ENCODE measurements at regions not wholly inside any gene's neighbourhood (a gene's known extent, or its start where the extent isn't known, plus 50 kb on each side); places are given as distances from the start of the nearest gene placed in this dataset.

GRCh38 chr12:115424003-115424402 is 740.0 kb upstream of the TBX3 start:
- Histone ChIP-seq H3K79me2 (ENCODE audit: insufficient read depth) (no peaks in the 10 kb centered on the region), H3K9ac (no peak overlapping the region), H3K27me3 (ENCODE audit: insufficient read depth) (no peaks in the 10 kb centered on the region), H3K9me3 (no peaks in the 10 kb centered on the region), H4K20me1 (ENCODE audit: insufficient read depth) (no peaks in the 10 kb centered on the region), H3K36me3 (replicated peaks in 1 of 2; ENCODE audit: control insufficient read depth in 1 of 2, insufficient read depth in 2 of 2, low read length in 1 of 2) (no peaks in the 10 kb centered on the region), H3K9me2 (no peaks in the 10 kb centered on the region), H3K4me3 (ENCODE audit: low read depth in 2 of 2, low read length in 1 of 2) (no peak overlapping the region), H3K27ac (ENCODE audit: low read depth in 2 of 2, low read length in 1 of 2) (no peak overlapping the region), H2AFZ (ENCODE audit: low read depth) (no peak overlapping the region), H3F3A (replicated peaks; ENCODE audit: insufficient read depth) (no peaks in the 10 kb centered on the region), H3K4me2 (no peak overlapping the region), H3K4me1 (ENCODE audit: control insufficient read depth in 1 of 2, insufficient read depth in 2 of 2, low read depth in 1 of 2, low read length in 1 of 2) (no peaks in the 10 kb centered on the region)
- ChIA-PET POLR2A (no interaction called here), CTCF (interaction anchor here (1.1 kb wide), 1 partner anchor 19 kb away, joined by 3 read pairs; no protein-coding TSS in a partner anchor)
- DNase-seq: no peak
- TF ChIP-seq CTCF (IDR thresholded peaks at IDR 0.05) (no peak), POLR2AphosphoS5 (IDR thresholded peaks at IDR 0.05; ENCODE audit: low read depth, low read length) (no peak), FOXM1 (IDR thresholded peaks at IDR 0.05; ENCODE audit: low read depth) (no peak), YY1 (IDR thresholded peaks at IDR 0.05; ENCODE audit: low read depth) (no peak), USF1 (IDR thresholded peaks at IDR 0.05; ENCODE audit: borderline replicate concordance, low read depth) (no peak), NFIC (IDR thresholded peaks at IDR 0.05; ENCODE audit: borderline replicate concordance) (no peak), NRF1 (IDR thresholded peaks at IDR 0.05; ENCODE audit: low read depth, low read length) (no peak), RAD21 (IDR thresholded peaks at IDR 0.05; ENCODE audit: low read length) (no peak), RCOR1 (IDR thresholded peaks at IDR 0.05; ENCODE audit: low read length) (no peak), SMC3 (IDR thresholded peaks at IDR 0.05; ENCODE audit: low read depth, low read length) (no peak), GATA2 (CRISPR knock-in tag; IDR thresholded peaks at IDR 0.05) (no peak), MEF2A (IDR thresholded peaks at IDR 0.05; ENCODE audit: borderline replicate concordance, low read depth) (no peak), REST (IDR thresholded peaks at IDR 0.05; ENCODE audit: low read depth, low read length) (no peak), RFX5 (IDR thresholded peaks at IDR 0.05; ENCODE audit: low read length) (no peak), MXI1 (IDR thresholded peaks at IDR 0.05; ENCODE audit: low read depth, low read length) (no peak), TCF12 (IDR thresholded peaks at IDR 0.05) (no peak), CHD2 (IDR thresholded peaks at IDR 0.05; ENCODE audit: low read length, partially characterized antibody) (no peak)
- TF ChIP-seq, protein P1, sequence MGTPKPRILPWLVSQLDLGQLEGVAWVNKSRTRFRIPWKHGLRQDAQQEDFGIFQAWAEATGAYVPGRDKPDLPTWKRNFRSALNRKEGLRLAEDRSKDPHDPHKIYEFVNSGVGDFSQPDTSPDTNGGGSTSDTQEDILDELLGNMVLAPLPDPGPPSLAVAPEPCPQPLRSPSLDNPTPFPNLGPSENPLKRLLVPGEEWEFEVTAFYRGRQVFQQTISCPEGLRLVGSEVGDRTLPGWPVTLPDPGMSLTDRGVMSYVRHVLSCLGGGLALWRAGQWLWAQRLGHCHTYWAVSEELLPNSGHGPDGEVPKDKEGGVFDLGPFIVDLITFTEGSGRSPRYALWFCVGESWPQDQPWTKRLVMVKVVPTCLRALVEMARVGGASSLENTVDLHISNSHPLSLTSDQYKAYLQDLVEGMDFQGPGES (IDR thresholded peaks at IDR 0.05; ENCODE audit: low read depth, low read length): no peak
- TF ChIP-seq, protein P2, sequence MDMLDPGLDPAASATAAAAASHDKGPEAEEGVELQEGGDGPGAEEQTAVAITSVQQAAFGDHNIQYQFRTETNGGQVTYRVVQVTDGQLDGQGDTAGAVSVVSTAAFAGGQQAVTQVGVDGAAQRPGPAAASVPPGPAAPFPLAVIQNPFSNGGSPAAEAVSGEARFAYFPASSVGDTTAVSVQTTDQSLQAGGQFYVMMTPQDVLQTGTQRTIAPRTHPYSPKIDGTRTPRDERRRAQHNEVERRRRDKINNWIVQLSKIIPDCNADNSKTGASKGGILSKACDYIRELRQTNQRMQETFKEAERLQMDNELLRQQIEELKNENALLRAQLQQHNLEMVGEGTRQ (IDR thresholded peaks at IDR 0.05; ENCODE audit: borderline replicate concordance, low read depth, low read length): no peak
- TF ChIP-seq, protein P3, sequence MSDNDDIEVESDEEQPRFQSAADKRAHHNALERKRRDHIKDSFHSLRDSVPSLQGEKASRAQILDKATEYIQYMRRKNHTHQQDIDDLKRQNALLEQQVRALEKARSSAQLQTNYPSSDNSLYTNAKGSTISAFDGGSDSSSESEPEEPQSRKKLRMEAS (IDR thresholded peaks at IDR 0.05; ENCODE audit: low read depth): no peak
- 76% methylated on average over 1 of the region's 1 CpG for WGBS (ENCODE audit: low lambda C conversion rate)

All from SK-N-SH (cell line).